ENCODE measurements at regions not wholly inside any gene's neighbourhood (a gene's known extent, or its start where the extent isn't known, plus 50 kb on each side); places are given as distances from the start of the nearest gene placed in this dataset.

DNA sequence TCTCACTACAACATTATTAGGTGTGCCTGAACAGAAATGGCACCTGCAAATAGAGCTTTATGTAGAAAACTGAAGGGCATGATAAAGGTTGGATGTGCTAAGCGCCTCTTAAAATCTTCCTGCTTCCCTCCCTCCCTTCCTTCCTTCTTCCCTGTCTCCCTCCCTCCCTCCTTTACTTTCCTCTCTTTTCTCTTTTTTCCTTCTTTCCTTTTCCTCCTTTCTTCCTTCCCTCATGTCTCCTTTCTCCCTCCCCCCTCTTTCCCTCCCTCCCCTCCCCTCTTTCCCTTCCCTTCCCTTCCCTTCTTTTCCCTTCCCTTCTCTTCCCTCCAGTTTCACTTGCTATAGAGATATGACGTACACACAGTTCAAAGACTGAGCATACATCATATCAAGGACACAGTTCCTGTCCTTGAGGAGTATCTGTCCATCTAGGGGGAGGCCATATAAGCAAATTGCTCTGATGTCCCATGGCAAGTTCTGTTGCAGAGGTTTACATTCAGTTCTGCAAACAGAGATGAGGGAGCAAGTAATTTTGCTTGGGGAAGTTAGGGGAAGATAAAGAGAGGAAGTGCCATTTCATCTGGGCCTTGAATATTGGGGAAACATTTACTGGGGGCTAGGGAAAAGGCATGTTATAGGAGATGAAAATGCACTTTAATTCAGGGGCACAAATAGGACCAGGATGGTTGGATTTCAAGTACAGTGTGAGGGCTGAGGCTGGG, 79.0 kb upstream of the EEF1E1 start:
- TF ChIP-seq, protein P1, sequence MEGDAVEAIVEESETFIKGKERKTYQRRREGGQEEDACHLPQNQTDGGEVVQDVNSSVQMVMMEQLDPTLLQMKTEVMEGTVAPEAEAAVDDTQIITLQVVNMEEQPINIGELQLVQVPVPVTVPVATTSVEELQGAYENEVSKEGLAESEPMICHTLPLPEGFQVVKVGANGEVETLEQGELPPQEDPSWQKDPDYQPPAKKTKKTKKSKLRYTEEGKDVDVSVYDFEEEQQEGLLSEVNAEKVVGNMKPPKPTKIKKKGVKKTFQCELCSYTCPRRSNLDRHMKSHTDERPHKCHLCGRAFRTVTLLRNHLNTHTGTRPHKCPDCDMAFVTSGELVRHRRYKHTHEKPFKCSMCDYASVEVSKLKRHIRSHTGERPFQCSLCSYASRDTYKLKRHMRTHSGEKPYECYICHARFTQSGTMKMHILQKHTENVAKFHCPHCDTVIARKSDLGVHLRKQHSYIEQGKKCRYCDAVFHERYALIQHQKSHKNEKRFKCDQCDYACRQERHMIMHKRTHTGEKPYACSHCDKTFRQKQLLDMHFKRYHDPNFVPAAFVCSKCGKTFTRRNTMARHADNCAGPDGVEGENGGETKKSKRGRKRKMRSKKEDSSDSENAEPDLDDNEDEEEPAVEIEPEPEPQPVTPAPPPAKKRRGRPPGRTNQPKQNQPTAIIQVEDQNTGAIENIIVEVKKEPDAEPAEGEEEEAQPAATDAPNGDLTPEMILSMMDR (IDR thresholded peaks at IDR 0.05; ENCODE audit: control insufficient read depth, insufficient read depth, low read depth, low read length, missing control alignments), result no peak
- H3K4me3 ChIP-seq (ENCODE audit: control insufficient read depth, low read depth, low read length), result no peak overlapping the region
- no peak for DNase-seq (ENCODE audit: low read depth)

DNA sequence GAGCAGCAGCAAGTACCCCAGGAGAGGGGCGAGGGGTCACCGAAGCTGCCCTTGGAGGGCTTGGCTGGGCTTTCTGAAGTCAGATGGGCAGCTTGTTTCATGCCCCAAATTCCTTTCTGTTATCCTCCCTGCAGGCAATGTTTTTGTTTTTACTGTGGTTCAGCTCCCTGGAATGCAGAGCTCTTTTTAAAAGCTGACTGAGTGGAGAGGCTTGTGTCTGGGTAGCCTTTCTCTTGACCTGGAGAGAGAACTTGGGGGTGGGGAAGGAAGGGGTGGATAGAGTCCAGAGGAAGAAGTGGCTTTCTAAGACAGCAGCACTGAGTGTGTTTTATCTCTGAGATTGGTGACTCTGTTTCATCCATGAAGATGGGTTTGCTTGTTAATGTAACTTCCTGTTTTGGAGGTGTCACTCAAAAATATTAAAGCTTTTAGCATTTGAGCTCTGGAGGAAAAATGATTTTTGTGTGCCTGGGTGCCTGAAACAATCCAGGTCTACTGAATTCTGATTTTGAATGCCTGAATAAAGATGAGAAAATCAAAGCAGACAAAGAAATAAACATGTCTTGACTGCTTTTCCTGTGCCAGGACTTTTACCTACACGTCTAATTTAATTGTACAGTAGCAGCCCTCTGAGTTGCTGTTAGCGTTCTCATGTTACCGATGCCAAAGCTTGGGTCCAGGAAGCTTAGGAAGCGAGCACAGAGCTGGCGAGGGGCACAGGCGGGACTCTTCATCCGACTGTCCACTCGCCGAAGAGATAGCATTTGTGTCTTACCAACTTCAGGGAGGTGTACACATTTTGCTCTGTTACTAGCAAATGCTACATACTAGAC, 78.2 kb upstream of the EEF1E1 start:
- TF ChIP-seq, protein P1 (IDR thresholded peaks at IDR 0.05; ENCODE audit: control insufficient read depth, insufficient read depth, low read depth, low read length, missing control alignments), result no peak
- DNase-seq (ENCODE audit: low read depth), result peak; percentile 46
- no peak overlapping the region for H3K4me3 ChIP-seq (ENCODE audit: control insufficient read depth, low read depth, low read length)

DNA sequence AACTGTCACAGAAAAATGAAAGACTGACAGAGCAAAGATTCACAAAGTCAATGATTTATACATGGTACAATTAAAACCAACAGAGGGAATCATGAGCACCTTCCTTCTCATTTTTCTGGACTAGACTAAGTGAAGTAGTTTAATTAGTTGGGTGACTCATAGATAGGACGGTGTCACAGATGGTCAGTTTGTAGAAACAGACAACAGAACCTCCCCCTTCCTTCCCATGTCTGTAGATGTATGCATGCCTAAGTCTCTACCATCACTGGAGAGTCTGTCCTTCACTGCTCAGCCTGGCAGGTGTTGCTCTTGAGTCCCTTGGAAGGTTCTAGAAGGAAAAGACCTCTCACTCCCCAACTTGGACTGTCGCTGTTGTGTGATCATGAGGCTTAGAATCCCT, 75.4 kb upstream of the EEF1E1 start:
- no peak overlapping the region for H3K4me3 ChIP-seq (ENCODE audit: control insufficient read depth, low read depth, low read length)
- no peak for DNase-seq (ENCODE audit: low read depth)
- TF ChIP-seq, protein P1 (IDR thresholded peaks at IDR 0.05; ENCODE audit: control insufficient read depth, insufficient read depth, low read depth, low read length, missing control alignments), result no peak

DNA sequence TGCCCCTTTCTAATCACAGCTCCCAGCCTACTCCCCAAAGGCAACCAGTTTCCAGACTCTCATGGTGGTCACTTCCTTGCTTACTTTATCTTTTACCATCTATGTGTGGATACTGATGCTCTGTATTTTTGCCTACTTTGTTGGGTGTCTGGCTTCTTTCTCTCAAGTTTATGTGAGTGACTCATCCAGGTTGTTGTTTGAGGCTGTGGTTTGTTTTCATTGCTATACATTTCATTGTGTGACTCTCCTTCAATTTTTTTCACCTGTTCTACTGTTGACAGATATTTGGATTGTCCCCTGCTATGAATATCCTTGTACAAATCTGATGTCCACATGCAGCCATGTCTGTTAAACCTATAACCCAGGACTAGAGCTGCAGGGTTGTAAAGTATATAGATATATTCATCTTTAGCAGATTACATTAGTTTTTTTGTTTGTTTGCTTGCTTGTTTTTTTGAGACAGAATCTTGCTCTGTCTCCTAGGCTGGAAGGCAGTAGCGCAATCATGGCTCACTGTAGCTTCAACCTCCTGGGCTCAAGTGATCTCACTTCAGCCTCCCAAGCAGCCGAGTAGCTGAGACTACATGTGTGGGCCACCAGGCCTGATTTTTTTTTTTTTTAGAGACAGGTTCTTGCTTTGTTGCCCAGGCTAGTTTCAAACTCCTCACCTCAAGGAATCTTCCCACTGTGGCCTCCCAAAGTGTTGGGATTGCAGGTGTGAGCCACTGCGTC, 72.9 kb upstream of the EEF1E1 start:
- TF ChIP-seq, protein P1 (IDR thresholded peaks at IDR 0.05; ENCODE audit: control insufficient read depth, insufficient read depth, low read depth, low read length, missing control alignments), result no peak
- no peak for DNase-seq (ENCODE audit: low read depth)
- no peak overlapping the region for H3K4me3 ChIP-seq (ENCODE audit: control insufficient read depth, low read depth, low read length)

DNA sequence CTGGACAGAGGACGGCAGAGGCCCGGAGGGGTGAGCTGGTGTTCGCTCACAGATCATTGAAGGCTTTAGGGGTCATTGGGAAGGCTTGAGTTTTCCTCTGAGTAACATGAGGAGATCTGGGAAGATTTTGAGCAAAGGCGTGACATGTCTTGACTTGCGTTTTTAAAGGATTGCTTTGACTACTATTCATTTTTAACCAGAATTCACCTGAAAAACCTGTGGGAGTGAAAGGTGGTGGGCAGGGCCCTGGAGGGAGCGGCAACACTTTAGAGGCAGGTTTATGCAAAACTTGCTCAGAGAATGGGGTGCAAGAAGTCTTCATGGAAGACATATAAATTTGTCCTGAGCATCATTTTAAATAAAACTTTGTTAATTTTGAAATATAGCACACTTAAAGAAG, 72.2 kb upstream of the EEF1E1 start:
- no peak overlapping the region for H3K4me3 ChIP-seq (ENCODE audit: control insufficient read depth, low read depth, low read length)
- no peak for DNase-seq (ENCODE audit: low read depth)
- TF ChIP-seq, protein P1 (IDR thresholded peaks at IDR 0.05; ENCODE audit: control insufficient read depth, insufficient read depth, low read depth, low read length, missing control alignments), result no peak

DNA sequence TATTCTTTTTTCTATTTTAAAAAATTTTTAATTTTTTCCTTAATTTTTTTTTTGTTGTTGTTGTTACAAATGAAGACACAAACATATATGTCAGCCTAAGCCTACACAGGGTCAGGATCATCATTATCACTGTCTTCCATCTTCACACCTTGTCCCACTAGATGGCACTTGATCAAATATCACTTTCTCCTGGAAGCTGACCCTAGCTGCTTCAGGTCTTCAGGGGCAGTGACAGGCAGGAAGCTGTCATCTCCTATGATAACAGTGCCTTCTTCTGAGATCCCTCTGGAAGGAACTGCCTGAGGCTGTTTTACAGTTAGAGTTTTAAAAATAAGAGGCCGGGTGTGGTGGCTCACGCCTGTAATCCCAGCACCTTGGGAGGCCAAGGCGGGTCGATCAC, 70.2 kb upstream of the EEF1E1 start:
- no peak for DNase-seq (ENCODE audit: low read depth)
- TF ChIP-seq, protein P1 (IDR thresholded peaks at IDR 0.05; ENCODE audit: control insufficient read depth, insufficient read depth, low read depth, low read length, missing control alignments), result no peak
- no peak overlapping the region for H3K4me3 ChIP-seq (ENCODE audit: control insufficient read depth, low read depth, low read length)

Data from AG09309 (cell line).